DND-41 (cell line): ENCODE measurements at regions not wholly inside any gene's neighbourhood (a gene's known extent, or its start where the extent isn't known, plus 50 kb on each side); places are given as distances from the start of the nearest gene placed in this dataset.

ENCODE experiments used
- EZH2 ChIP-seq: IDR thresholded peaks from 3 replicates; pipeline ENCODE4 v1.6.1; 2012; ENCODE audit warnings: borderline replicate concordance, low read depth, mild to moderate bottlenecking, moderate library complexity, low read length, inconsistent platforms; ENCODE audit not compliant: severe bottlenecking
- TF ChIP-seq, protein P1 (sequence below): IDR thresholded peaks from 2 replicates; pipeline ENCODE4 v1.5.1; 2012; ENCODE audit warnings: borderline replicate concordance, low read length, moderate library complexity, mild to moderate bottlenecking; ENCODE audit not compliant: poor library complexity, severe bottlenecking; ENCODE audit errors: extremely low read depth

DNA sequence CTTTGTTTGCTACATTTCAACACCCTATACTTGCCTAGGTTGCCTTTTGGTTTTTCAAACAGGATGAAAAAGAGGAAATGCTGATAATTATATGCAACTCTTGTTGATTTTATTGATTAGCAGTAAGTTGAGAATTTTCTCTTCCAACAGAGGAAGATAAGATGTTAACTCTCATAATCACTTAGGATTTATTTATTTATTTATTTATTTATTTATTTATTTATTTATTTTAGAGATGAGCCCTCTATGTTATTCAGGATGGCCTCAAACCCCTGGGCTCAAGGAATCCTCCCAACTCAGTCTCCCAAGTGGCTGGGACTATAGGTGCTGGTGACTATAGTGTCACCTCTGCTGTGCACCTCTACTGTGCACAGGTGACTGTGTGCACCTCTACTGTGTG, 111.4 kb upstream of the GLS start:
- TF ChIP-seq, protein P1, sequence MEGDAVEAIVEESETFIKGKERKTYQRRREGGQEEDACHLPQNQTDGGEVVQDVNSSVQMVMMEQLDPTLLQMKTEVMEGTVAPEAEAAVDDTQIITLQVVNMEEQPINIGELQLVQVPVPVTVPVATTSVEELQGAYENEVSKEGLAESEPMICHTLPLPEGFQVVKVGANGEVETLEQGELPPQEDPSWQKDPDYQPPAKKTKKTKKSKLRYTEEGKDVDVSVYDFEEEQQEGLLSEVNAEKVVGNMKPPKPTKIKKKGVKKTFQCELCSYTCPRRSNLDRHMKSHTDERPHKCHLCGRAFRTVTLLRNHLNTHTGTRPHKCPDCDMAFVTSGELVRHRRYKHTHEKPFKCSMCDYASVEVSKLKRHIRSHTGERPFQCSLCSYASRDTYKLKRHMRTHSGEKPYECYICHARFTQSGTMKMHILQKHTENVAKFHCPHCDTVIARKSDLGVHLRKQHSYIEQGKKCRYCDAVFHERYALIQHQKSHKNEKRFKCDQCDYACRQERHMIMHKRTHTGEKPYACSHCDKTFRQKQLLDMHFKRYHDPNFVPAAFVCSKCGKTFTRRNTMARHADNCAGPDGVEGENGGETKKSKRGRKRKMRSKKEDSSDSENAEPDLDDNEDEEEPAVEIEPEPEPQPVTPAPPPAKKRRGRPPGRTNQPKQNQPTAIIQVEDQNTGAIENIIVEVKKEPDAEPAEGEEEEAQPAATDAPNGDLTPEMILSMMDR: no peak
- no peak for TF ChIP-seq EZH2
